BLaER1 treated with 17β-estradiol and CSF1 and Interleukin-3, amounts not matched to agents 10 nM and 100 nM (cell line): ENCODE measurements at regions not wholly inside any gene's neighbourhood (a gene's known extent, or its start where the extent isn't known, plus 50 kb on each side); places are given as distances from the start of the nearest gene placed in this dataset.

ENCODE experiments used
- H3K27ac ChIP-seq, 11 experiments: shearing (Covaris generic); formaldehyde crosslinking; 2 replicates each; pipeline ENCODE4 v1.8.1; 2022
- H3K27me3 ChIP-seq, 11 experiments: shearing (Covaris generic); formaldehyde crosslinking; 2 replicates each; pipeline ENCODE4 v1.8.1; 2022
- H3K36me3 ChIP-seq, 11 experiments: shearing (Covaris generic); formaldehyde crosslinking; 2 replicates each; pipeline ENCODE4 v1.8.1; 2022
- H3K4me1 ChIP-seq, 10 experiments: shearing (Covaris generic); formaldehyde crosslinking; 2 replicates each; pipeline ENCODE4 v1.8.1; 2022
- H3K4me2 ChIP-seq, 11 experiments: shearing (Covaris generic); formaldehyde crosslinking; 2 replicates each; pipeline ENCODE4 v1.8.1; 2022
- H3K4me3 ChIP-seq, 10 experiments: shearing (Covaris generic); formaldehyde crosslinking; 2 replicates each; pipeline ENCODE4 v1.8.1; 2022
- H3K9ac ChIP-seq, 11 experiments: shearing (Covaris generic); formaldehyde crosslinking; 2 replicates each; pipeline ENCODE4 v1.8.1; 2022
- H3K9me3 ChIP-seq, 11 experiments: shearing (Covaris generic); formaldehyde crosslinking; replicated peaks in 1 of 11; 2 replicates each; pipeline ENCODE4 v1.8.1; 2022
- H4K20me1 ChIP-seq, 11 experiments: shearing (Covaris generic); formaldehyde crosslinking; 2 replicates each; pipeline ENCODE4 v1.8.1; 2022
- Cebpa-rat ChIP-seq, 11 experiments: shearing (Covaris generic); IDR thresholded peaks; 2 replicates each; pipeline ENCODE4 v1.8.1; 2022

DNA sequence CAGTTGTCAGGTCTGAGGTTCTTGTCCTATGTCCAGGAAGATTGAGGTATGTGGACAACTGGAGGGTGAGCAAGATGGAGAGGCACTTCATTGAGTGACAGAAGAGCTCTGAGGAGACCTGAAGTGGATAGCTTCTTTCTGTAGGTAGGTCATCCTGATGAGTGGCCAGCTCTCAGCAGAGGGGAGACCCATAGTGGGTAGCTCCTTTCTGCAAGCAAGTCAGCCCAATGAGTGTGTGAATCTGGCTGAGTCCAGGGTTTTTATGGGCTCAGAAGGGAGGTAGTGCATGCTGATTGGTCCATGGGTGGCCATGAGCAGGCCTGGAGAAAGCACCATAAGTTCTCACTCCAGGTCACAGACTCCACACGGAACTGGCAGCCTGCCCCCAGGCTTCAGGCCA lies 92.6 kb upstream of the GALNT5 start:
- peaks cover 18 to 20% (median 19%) of the 10 kb centered on the region in 11 experiments for H3K9me3 ChIP-seq
- H3K4me3 ChIP-seq = no peak overlapping the region
- H3K36me3 ChIP-seq = no peaks in the 10 kb centered on the region; a peak in 1 of 22 replicates
- no peak overlapping the region for H3K27ac ChIP-seq
- no peak for TF ChIP-seq Cebpa-rat (IDR thresholded peaks at IDR 0.05)
- H3K9ac ChIP-seq = no peak overlapping the region
- H4K20me1 ChIP-seq = no peaks in the 10 kb centered on the region; a peak in 1 of 22 replicates
- no peaks in the 10 kb centered on the region for H3K27me3 ChIP-seq
- H3K4me1 ChIP-seq = no peaks in the 10 kb centered on the region
- no peak overlapping the region for H3K4me2 ChIP-seq

DNA sequence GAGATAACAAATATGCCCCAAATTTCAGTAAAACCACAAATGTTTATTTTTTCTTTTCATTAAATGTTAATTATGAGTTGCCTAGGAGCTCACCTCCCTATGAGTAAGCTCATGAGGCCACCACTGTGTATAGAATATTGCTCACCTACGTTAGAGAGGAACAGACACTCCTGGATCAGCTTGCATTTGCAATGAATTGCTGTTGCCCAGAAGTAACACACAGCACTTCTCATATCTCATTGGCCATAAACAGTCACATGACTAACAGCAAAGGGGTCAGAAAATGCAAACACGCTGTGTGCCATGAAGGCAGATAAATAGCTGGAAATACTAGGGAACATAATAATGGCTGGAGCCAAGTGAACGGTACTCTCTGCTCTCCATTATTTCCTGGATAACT lies 89.0 kb upstream of the GALNT5 start:
- no peak overlapping the region for H3K9ac ChIP-seq
- H3K36me3 ChIP-seq = no peaks in the 10 kb centered on the region; a peak in 1 of 22 replicates
- no peaks in the 10 kb centered on the region for H3K27me3 ChIP-seq

DNA sequence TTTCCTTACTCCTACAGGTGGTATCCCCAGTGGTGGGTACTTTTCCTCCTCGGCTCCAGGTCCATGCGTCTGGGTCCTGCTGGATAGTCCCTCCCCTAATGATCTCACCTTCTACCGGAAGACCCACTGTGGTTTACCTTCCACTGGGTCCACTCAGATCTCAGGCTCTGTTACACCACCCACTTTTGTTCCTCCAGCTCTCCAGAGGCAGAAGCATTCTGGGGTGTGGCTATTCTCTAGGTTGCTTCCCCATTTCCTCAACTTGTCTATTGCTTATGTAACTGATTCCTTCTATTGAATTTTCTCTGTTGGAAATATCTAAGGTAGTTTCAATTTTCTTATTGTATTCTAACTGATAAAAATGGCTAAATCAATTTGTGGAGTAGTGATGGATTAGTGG lies 87.6 kb upstream of the GALNT5 start:
- Histone ChIP-seq H3K4me3 (no peak overlapping the region), H4K20me1 (no peaks in the 10 kb centered on the region), H3K9me3 (peaks cover 8 to 10% (median 9%) of the 10 kb centered on the region in 11 experiments), H3K27ac (no peak overlapping the region), H3K4me1 (peaks cover 0 to 13% (median 0%) of the 10 kb centered on the region in 10 experiments; a peak in 6 of 20 replicates), H3K27me3 (no peaks in the 10 kb centered on the region), H3K4me2 (no peak overlapping the region), H3K36me3 (no peaks in the 10 kb centered on the region; a peak in 1 of 22 replicates), H3K9ac (no peak overlapping the region)
- no peak for TF ChIP-seq Cebpa-rat (IDR thresholded peaks at IDR 0.05)

More for the DNA sequence above, 89.0 kb upstream of the GALNT5 start:
- TF ChIP-seq Cebpa-rat (IDR thresholded peaks at IDR 0.05) = no peak
- Histone ChIP-seq H4K20me1 (no peaks in the 10 kb centered on the region), H3K4me1 (peaks cover 0 to 3% (median 0%) of the 10 kb centered on the region in 10 experiments; a peak in 6 of 20 replicates), H3K4me3 (no peak overlapping the region), H3K9me3 (peaks cover 18 to 20% (median 19%) of the 10 kb centered on the region in 11 experiments), H3K4me2 (no peak overlapping the region), H3K27ac (no peak overlapping the region)

DNA sequence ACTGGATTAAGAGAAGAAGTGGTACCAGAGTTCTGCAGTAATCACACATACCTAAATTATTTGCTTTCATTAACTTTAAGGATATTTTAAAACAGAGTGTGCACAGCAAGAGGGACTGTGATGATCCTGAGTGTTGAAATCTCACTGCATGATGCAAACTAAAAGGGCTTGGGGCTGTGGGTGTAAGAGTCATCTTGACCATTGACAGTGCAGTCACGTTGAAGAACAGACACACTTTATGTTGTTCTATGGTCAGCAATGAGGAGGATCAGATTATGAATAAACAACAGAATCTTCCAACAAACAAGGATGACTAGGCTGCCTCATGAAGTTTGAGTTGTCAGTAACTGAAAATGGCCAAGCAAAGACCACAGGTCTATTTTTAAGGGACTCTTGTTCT lies 87.2 kb upstream of the GALNT5 start:
- no peak overlapping the region for H3K4me3 ChIP-seq
- H3K9ac ChIP-seq = no peak overlapping the region
- H3K27me3 ChIP-seq = no peaks in the 10 kb centered on the region
- H3K4me1 ChIP-seq = peaks cover 0 to 13% (median 0%) of the 10 kb centered on the region in 10 experiments; a peak in 6 of 20 replicates
- H3K36me3 ChIP-seq = no peaks in the 10 kb centered on the region
- H3K4me2 ChIP-seq = no peak overlapping the region
- no peaks in the 10 kb centered on the region for H4K20me1 ChIP-seq
- no peak overlapping the region for H3K27ac ChIP-seq
- no peak for TF ChIP-seq Cebpa-rat (IDR thresholded peaks at IDR 0.05)
- peaks cover 4 to 6% (median 5%) of the 10 kb centered on the region in 11 experiments for H3K9me3 ChIP-seq

DNA sequence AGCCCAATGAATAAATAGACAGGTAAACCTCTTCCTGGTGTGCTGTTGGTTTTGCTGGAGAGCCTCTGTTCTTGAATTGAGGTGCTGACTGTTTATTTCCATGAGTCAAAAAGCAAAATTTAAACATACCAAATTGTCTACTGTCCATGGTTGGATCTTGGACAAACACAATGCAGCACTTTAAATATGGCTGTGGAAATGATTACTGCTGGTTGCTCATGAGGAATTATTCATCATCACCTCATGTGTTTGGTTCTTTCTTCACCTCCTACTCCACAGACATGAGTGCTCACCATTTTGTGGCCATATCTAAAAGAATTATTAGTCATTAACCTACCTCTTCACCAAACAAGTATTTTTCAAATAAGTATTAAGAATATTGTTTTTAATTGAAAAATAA lies 85.3 kb upstream of the GALNT5 start:
- TF ChIP-seq Cebpa-rat (IDR thresholded peaks at IDR 0.05) = no peak
- H3K9me3 ChIP-seq = peaks cover 0 to 8% (median 0%) of the 10 kb centered on the region in 11 experiments; a peak in 5 of 22 replicates
- no peaks in the 10 kb centered on the region for H3K36me3 ChIP-seq
- H4K20me1 ChIP-seq = no peaks in the 10 kb centered on the region
- no peak overlapping the region for H3K27ac ChIP-seq
- H3K4me2 ChIP-seq = no peak overlapping the region
- no peak overlapping the region for H3K9ac ChIP-seq
- H3K4me1 ChIP-seq = peaks cover 0 to 13% (median 0%) of the 10 kb centered on the region in 10 experiments; a peak in 6 of 20 replicates
- no peaks in the 10 kb centered on the region for H3K27me3 ChIP-seq
- no peak overlapping the region for H3K4me3 ChIP-seq

DNA sequence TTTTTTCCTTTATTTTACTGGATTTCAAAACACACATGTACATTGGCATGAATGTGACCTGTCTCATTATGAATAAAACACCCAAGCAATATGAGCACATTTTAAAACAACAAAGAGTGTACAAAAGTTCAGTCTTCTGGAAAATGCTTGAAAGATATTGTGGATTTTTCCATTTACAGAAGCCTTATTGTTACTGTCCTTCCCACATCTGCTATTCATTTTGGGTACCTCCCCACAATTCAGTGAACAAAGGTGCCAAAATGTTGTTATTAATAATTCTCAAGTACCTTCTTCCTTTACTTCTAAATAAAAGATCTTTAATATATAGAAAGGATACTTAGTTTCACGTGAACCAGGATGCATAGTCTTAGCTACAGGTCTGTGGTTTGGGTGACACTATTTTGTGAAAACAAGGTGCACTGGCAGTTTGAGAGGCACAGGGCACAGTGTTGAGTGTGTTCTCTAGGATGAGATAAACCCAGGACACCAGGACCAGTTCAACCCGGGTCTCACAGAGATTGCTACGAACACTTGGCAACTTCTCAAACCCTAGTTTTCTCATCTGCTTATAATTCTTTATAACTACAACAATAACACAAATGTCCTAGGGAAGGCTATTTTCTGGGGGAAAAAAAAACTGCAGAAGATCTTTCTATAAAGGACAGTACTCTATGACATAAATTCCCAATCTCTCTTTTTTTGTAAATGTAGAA lies 84.5 kb upstream of the GALNT5 start:
- Histone ChIP-seq H3K4me1 (peaks cover 0 to 13% (median 0%) of the 10 kb centered on the region in 10 experiments; a peak in 6 of 20 replicates), H3K27ac (0 out of 22 replicates have a peak overlapping the region, but pooled peaks of 1 of the 11 experiments have one; percentile 4), H3K4me2 (peak overlapping the region in 3 of 11 experiments; percentile 29 to 61 (median 52); a peak in 3 of 22 replicates), H3K36me3 (no peaks in the 10 kb centered on the region), H3K9ac (no peak overlapping the region), H4K20me1 (no peaks in the 10 kb centered on the region), H3K27me3 (no peaks in the 10 kb centered on the region), H3K4me3 (no peak overlapping the region), H3K9me3 (peaks cover 0 to 8% (median 0%) of the 10 kb centered on the region in 11 experiments; a peak in 5 of 22 replicates)
- no peak for TF ChIP-seq Cebpa-rat (IDR thresholded peaks at IDR 0.05)

DNA sequence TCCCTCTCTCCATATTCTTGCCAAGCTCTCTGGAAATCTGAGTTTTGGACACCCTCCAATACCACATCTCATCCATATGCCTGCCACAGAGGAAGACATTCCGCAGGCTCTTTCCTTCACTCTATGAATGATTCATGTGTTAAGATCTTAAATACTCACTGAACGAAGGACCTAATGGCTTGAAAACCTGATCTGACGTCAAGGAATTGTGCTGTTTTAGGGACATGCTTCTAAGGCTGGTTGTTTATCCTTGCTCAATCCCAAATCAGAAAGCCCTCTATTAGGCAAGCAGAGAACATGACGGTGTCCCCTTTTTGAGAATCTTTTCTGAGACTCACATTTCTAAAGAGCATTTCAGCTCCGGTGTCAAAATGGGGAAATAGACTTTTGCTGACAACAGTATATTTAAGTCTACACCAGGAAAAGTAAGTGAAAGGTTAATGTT lies 83.7 kb upstream of the GALNT5 start:
- H3K36me3 ChIP-seq = no peaks in the 10 kb centered on the region
- peaks cover 0 to 13% (median 0%) of the 10 kb centered on the region in 10 experiments; a peak in 6 of 20 replicates for H3K4me1 ChIP-seq
- 0 out of 22 replicates have a peak overlapping the region, but pooled peaks of 1 of the 11 experiments have one; percentile 4 for H3K27ac ChIP-seq
- H3K4me3 ChIP-seq = no peak overlapping the region
- H4K20me1 ChIP-seq = no peaks in the 10 kb centered on the region
- TF ChIP-seq Cebpa-rat (IDR thresholded peaks at IDR 0.05) = no peak
- H3K27me3 ChIP-seq = no peaks in the 10 kb centered on the region
- H3K4me2 ChIP-seq = peak overlapping the region in 3 of 11 experiments; percentile 29 to 61 (median 52); a peak in 5 of 22 replicates
- no peak overlapping the region for H3K9ac ChIP-seq
- H3K9me3 ChIP-seq = peaks cover 0 to 8% (median 0%) of the 10 kb centered on the region in 11 experiments; a peak in 5 of 22 replicates

DNA sequence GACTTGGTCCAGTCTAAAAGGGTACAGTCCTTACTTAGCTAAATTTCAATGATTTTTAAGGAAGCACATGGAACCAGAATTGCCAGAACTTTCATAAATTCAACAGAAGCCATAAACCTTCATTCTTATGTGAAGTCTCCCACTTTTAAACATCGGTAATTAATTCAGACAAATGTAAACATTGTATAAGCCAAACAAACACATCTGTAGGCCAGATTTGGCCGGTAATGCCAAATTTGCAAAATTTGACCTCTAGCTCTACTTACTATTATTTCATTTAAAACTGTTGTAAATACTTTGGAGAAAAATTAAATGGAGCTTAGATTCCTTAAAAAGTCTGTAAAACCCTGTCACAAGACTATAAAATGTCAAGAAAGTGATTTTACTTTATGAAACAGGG lies 83.2 kb upstream of the GALNT5 start:
- H3K27ac ChIP-seq = no peak overlapping the region
- H3K9me3 ChIP-seq = peaks cover 0 to 8% (median 0%) of the 10 kb centered on the region in 11 experiments; a peak in 5 of 22 replicates
- H3K27me3 ChIP-seq = no peaks in the 10 kb centered on the region
- no peaks in the 10 kb centered on the region for H4K20me1 ChIP-seq
- no peak overlapping the region for H3K4me3 ChIP-seq
- H3K9ac ChIP-seq = no peak overlapping the region
- H3K36me3 ChIP-seq = no peaks in the 10 kb centered on the region
- peaks cover 0 to 13% (median 0%) of the 10 kb centered on the region in 10 experiments; a peak in 6 of 20 replicates for H3K4me1 ChIP-seq
- TF ChIP-seq Cebpa-rat (IDR thresholded peaks at IDR 0.05) = no peak
- peak overlapping the region in 3 of 11 experiments; percentile 29 to 61 (median 52); a peak in 3 of 22 replicates for H3K4me2 ChIP-seq

DNA sequence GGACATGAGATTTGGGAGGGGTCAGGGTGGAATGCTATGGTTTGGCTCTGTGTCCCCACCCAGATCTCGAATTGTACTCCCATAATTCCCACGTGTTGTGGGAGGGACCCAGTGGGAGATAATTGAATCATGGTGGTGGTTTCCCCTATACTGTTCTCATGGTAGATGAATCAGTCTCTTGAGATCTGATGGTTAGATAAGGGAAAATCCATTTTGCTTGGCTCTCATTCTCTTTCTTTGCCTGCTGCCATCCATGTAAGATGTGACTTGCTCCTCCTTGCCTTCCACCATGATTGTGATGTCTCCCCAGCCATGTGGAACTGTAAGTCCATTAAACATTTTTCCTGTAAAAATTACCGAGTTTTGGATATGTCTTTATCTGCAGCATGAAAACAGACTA lies 80.9 kb upstream of the GALNT5 start:
- Histone ChIP-seq H3K27ac (no peak overlapping the region), H3K9ac (no peak overlapping the region), H3K27me3 (no peaks in the 10 kb centered on the region), H3K4me2 (no peak overlapping the region), H3K4me3 (no peak overlapping the region), H3K9me3 (peaks cover 0 to 8% (median 0%) of the 10 kb centered on the region in 11 experiments; a peak in 5 of 22 replicates), H3K36me3 (no peaks in the 10 kb centered on the region), H4K20me1 (no peaks in the 10 kb centered on the region), H3K4me1 (peaks cover 0 to 13% (median 0%) of the 10 kb centered on the region in 10 experiments; a peak in 6 of 20 replicates)
- no peak for TF ChIP-seq Cebpa-rat (IDR thresholded peaks at IDR 0.05)
